22Rv1 (cell line): ENCODE measurements at regions not wholly inside any gene's neighbourhood (a gene's known extent, or its start where the extent isn't known, plus 50 kb on each side); places are given as distances from the start of the nearest gene placed in this dataset.

Experiments
- ZFX ChIP-seq: fragments of 450-650 bp; IDR thresholded peaks from 2 replicates; pipeline ENCODE4 v1.6.1; 2017; ENCODE audit warnings: antibody characterized with exemption, borderline replicate concordance
- TF ChIP-seq, protein P1 (sequence below): fragments of 450-650 bp; IDR thresholded peaks from 2 replicates; pipeline ENCODE4 v1.5.1; 2017; ENCODE audit warnings: mild to moderate bottlenecking

DNA sequence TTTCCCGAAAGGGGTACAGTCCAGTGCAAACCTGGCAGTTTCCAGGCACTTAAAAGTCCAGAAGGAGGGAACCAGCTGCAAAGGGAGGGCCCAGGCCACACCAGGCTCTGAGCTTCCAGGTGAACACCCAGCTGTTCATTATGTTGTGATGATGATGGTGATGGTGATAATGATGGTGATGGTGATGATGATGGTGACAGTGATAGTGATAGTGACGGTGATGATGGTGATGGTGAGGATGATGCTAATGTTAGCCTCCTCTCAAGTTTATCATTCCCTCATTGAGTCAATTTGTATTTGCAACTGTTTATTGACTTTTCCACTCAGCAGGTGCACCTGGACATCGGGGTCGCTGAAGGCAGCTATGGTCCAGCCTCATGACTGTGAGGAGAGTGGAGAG is 199.4 kb upstream of the ID2 start:
- TF ChIP-seq, protein P1, sequence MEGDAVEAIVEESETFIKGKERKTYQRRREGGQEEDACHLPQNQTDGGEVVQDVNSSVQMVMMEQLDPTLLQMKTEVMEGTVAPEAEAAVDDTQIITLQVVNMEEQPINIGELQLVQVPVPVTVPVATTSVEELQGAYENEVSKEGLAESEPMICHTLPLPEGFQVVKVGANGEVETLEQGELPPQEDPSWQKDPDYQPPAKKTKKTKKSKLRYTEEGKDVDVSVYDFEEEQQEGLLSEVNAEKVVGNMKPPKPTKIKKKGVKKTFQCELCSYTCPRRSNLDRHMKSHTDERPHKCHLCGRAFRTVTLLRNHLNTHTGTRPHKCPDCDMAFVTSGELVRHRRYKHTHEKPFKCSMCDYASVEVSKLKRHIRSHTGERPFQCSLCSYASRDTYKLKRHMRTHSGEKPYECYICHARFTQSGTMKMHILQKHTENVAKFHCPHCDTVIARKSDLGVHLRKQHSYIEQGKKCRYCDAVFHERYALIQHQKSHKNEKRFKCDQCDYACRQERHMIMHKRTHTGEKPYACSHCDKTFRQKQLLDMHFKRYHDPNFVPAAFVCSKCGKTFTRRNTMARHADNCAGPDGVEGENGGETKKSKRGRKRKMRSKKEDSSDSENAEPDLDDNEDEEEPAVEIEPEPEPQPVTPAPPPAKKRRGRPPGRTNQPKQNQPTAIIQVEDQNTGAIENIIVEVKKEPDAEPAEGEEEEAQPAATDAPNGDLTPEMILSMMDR = no peak
- TF ChIP-seq ZFX = no peak
